Ovary (tissue), 3 donors: ENCODE measurements at regions not wholly inside any gene's neighbourhood (a gene's known extent, or its start where the extent isn't known, plus 50 kb on each side); places are given as distances from the start of the nearest gene placed in this dataset.

ENCODE experiments used
- CTCF ChIP-seq, 3 donors: fragments of 450-650 bp in 2 of 3; fragments of 200-600 bp in 1 of 3; IDR thresholded peaks; one replicate each; pipeline versions ENCODE4 v1.5.1 to v1.8.0; 2016 to 2022; ENCODE audit warnings: antibody characterized with exemption in 3 of 3, mild to moderate bottlenecking in 1 of 3
- EP300 ChIP-seq: sonication (generic); formaldehyde crosslinking; IDR thresholded peaks from one replicate; pipeline ENCODE4 v1.6.1; 2017; ENCODE audit warnings: antibody characterized with exemption
- POLR2A ChIP-seq: fragments of 450-650 bp; IDR thresholded peaks from one replicate; pipeline ENCODE4 v1.6.1; 2017; ENCODE audit warnings: antibody characterized with exemption, mild to moderate bottlenecking, moderate library complexity
- donor health status: DM: no; HTN: no; CAD: no.

- no peak for TF ChIP-seq CTCF (IDR thresholded peaks at IDR 0.05)
- TF ChIP-seq POLR2A, result no peak
- no peak for TF ChIP-seq EP300
Observed at GRCh38 chr14:41374092-41374491, 232.6 kb upstream of the LRFN5 start.
